Keratinocyte (primary cell): ENCODE measurements at regions not wholly inside any gene's neighbourhood (a gene's known extent, or its start where the extent isn't known, plus 50 kb on each side); places are given as distances from the start of the nearest gene placed in this dataset.

Experiments
- EZH2 ChIP-seq: IDR thresholded peaks from one replicate; pipeline ENCODE4 v1.6.1; 2012; ENCODE audit warnings: inconsistent platforms, mild to moderate bottlenecking, low read length, moderate library complexity
- TF ChIP-seq, protein P1 (sequence below), 3 experiments: IDR thresholded peaks in 1 of 3; conservative IDR thresholded peaks in 1 of 3; optimal IDR thresholded peaks in 1 of 3; 2 replicates in 2 of 3; 3 replicates in 1 of 3; pipeline versions ENCODE3 to v1.5.1; 2011; ENCODE audit warnings: low read length in 3 of 3, mild to moderate bottlenecking in 3 of 3, moderate library complexity in 2 of 3, control low read depth in 1 of 3, inconsistent platforms in 1 of 3; ENCODE audit not compliant: insufficient read depth in 2 of 3; ENCODE audit errors: extremely low read depth in 1 of 3

DNA sequence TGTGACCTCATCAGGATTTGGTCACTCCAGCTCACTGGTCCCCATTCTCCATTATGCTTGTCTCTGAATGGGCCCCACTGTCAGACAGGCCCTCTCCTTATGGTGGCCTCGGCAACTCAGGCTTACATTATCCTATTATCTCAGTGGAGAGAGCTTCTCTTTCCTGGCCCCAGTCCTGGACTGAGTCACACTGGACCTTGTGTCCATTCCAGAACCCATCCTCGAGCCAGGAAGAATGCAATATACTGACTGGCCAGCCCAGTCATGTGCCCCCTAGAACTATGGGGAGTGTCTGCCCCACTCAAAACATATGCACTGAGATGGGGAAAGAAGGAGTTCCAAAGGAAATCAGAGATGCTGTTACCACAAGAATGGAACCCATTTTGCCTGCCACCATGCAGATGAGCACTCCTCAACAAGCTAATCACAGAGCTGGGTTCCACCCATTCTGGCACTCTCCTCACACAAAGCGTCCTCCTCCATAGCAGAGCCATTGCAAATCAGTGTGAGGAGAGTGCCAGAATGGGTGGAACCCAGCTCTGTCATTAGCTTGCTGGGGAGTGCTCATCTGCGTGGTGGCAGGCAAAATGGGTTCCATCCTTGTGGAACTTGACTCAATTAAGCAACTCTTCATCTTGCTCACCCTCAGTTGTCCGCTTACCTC lies 71.9 kb downstream of the CHRNA1 start:
- TF ChIP-seq, protein P1, sequence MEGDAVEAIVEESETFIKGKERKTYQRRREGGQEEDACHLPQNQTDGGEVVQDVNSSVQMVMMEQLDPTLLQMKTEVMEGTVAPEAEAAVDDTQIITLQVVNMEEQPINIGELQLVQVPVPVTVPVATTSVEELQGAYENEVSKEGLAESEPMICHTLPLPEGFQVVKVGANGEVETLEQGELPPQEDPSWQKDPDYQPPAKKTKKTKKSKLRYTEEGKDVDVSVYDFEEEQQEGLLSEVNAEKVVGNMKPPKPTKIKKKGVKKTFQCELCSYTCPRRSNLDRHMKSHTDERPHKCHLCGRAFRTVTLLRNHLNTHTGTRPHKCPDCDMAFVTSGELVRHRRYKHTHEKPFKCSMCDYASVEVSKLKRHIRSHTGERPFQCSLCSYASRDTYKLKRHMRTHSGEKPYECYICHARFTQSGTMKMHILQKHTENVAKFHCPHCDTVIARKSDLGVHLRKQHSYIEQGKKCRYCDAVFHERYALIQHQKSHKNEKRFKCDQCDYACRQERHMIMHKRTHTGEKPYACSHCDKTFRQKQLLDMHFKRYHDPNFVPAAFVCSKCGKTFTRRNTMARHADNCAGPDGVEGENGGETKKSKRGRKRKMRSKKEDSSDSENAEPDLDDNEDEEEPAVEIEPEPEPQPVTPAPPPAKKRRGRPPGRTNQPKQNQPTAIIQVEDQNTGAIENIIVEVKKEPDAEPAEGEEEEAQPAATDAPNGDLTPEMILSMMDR (optimal IDR thresholded peaks at IDR 0.05 in 1 of 3, IDR thresholded peaks at IDR 0.05 in 1 of 3, conservative IDR thresholded peaks at IDR 0.05 in 1 of 3; ENCODE audit: extremely low read depth in 1 of 3, insufficient read depth in 2 of 3, low read length in 3 of 3), result no peak
- TF ChIP-seq EZH2, result no peak
